Mesothelial cell of epicardium (in vitro differentiated cells): ENCODE measurements at regions not wholly inside any gene's neighbourhood (a gene's known extent, or its start where the extent isn't known, plus 50 kb on each side); places are given as distances from the start of the nearest gene placed in this dataset.

ENCODE experiments used
- DNase-seq, 2 experiments: peaks; one replicate each; pipeline ENCODE4 v3.0.0; 2021; ENCODE audit warnings: low spot score in 2 of 2; ENCODE audit not compliant: unreplicated experiment in 2 of 2
- H3K27ac Mint-ChIP-seq: 2 replicates; pipeline ENCODE4 v1.8.0; 2021; ENCODE audit warnings: mixed read lengths
- H3K27me3 Mint-ChIP-seq: 2 replicates; pipeline ENCODE4 v1.8.0; 2021; ENCODE audit warnings: low read depth, mixed read lengths
- H3K36me3 Mint-ChIP-seq: 2 replicates; pipeline ENCODE4 v1.8.0; 2021; ENCODE audit warnings: mixed read lengths
- H3K4me1 Mint-ChIP-seq: 2 replicates; pipeline ENCODE4 v1.8.0; 2021; ENCODE audit warnings: mixed read lengths
- H3K4me3 Mint-ChIP-seq: 2 replicates; pipeline ENCODE4 v1.8.0; 2021; ENCODE audit warnings: mild to moderate bottlenecking, moderate library complexity, mixed read lengths
- H3K9me3 Mint-ChIP-seq: 2 replicates; pipeline ENCODE4 v1.8.0; 2021; ENCODE audit warnings: mixed read lengths
- TF ChIP-seq, protein P1 (sequence below): fragments of 200-600 bp; sonication (generic); IDR thresholded peaks from one replicate; pipeline ENCODE4 v1.5.0; 2021; ENCODE audit warnings: antibody characterized with exemption; ENCODE audit not compliant: unreplicated experiment

DNA sequence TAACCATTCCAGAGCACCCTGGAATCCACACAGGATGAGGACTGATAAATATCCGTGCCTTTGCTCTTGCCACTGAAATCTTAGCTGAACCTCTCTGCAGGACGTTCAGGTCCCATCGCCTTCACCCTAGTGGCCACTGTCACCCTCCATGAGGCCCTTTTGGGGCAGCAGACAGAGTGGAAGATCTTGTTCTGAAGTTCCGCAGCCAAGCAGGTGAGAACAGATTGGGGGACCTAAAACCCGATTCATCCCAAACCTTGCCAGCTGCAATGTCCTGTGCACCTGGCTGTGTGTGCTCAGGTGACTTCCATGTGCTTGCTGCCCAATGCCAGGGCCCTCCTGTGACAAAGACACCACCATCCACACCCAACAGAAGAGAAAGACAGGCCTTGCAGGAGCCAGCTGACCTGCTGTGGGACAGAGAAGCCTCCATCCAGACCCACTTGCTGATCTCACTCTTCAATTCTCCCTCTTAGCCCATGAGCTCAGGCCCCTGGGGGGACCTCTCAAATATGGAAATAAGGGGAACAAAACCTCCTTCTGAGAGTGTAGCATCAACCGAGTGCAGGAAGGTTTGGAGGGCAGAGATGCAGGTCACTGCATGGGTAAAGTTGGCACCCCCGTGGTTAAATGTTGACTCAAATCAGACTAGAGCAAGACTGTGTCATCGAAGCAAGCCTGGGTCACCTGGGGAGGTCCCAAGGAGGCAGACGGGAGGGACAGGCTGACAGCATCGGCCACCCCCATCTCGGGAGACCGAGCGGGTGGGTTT is 308.7 kb upstream of the DIO3 start:
- DNase-seq, result no peak
- TF ChIP-seq, protein P1, sequence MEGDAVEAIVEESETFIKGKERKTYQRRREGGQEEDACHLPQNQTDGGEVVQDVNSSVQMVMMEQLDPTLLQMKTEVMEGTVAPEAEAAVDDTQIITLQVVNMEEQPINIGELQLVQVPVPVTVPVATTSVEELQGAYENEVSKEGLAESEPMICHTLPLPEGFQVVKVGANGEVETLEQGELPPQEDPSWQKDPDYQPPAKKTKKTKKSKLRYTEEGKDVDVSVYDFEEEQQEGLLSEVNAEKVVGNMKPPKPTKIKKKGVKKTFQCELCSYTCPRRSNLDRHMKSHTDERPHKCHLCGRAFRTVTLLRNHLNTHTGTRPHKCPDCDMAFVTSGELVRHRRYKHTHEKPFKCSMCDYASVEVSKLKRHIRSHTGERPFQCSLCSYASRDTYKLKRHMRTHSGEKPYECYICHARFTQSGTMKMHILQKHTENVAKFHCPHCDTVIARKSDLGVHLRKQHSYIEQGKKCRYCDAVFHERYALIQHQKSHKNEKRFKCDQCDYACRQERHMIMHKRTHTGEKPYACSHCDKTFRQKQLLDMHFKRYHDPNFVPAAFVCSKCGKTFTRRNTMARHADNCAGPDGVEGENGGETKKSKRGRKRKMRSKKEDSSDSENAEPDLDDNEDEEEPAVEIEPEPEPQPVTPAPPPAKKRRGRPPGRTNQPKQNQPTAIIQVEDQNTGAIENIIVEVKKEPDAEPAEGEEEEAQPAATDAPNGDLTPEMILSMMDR, result no peak
- Mint-ChIP-seq H3K4me1 (peaks cover 10% of the 10 kb centered on the region), H3K4me3 (no peak overlapping the region), H3K9me3 (no peaks in the 10 kb centered on the region), H3K27ac (no peak overlapping the region), H3K27me3 (peaks cover 21% of the 10 kb centered on the region), H3K36me3 (no peaks in the 10 kb centered on the region)

DNA sequence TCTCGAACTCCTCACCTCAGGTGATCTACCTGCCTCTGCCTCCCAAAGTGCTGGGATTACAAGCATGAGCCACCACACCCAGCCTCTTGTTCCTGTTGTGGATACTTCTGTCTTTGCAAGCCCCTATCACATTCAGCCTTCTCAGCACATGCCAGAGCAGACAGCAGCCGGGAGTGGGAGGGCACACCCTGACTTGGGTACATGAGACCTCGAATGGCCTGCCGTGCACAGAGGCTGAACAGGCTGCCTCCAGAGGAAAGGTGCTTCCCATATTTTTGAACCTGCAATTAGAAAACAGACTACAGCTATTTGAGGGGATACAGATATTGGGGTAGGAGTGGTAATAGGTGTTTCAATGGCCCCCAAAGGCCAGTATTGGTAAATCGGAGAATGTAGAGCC is 307.3 kb upstream of the DIO3 start:
- Mint-ChIP-seq H3K27ac (no peak overlapping the region), H3K4me3 (no peak overlapping the region), H3K4me1 (peaks cover 10% of the 10 kb centered on the region), H3K36me3 (no peaks in the 10 kb centered on the region), H3K9me3 (no peaks in the 10 kb centered on the region), H3K27me3 (peaks cover 21% of the 10 kb centered on the region)
- TF ChIP-seq, protein P1, result no peak
- no peak for DNase-seq

DNA sequence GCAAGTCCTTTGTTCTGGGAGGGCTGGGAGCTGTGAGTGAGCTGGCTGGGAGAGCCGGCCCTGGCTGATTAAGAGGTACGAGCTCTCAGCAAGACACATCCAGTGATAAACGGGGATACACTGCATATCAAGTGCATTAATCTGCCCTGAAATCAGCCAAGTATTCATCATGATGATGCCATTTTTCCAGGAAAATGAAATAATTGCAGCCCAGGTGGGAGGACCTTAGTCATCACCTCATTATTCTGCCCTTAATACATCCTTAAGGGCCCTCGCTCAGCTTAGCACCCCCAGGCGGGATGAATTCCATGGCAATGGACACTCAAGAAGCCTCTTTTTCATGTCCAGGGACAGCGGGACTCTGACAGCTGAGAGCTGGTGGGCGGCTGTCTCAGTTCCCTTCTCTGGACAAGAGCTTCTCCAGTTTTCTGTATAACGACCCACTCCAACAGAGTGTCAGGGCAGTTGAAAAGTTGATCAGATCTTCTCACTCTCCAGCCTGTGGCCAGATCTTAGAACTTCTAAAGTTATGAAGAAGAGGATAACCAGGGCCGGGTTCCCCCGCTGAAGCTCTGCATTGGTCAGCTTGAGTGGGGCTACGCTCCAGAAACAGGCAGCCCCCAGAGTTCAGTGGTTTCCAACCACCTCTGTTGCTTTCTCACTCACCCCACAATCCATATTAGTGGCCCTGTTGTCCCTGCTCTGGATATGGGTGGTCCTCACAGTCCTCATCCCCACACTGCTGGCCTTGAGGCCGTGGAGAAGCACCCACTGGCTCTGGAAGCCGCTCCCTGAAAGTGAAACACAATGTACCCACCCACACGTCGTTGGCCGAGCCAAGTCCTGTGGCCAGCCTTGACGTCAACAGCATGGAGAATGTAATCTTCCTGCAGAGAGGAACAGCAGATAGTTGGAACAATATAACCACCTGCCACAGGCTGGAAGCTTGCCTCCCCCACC is 306.2 kb upstream of the DIO3 start:
- Mint-ChIP-seq H3K27ac (no peak overlapping the region), H3K36me3 (no peaks in the 10 kb centered on the region), H3K4me3 (no peak overlapping the region), H3K4me1 (peaks cover 10% of the 10 kb centered on the region), H3K27me3 (peaks cover 21% of the 10 kb centered on the region), H3K9me3 (no peaks in the 10 kb centered on the region)
- no peak for DNase-seq
- TF ChIP-seq, protein P1, result no peak

DNA sequence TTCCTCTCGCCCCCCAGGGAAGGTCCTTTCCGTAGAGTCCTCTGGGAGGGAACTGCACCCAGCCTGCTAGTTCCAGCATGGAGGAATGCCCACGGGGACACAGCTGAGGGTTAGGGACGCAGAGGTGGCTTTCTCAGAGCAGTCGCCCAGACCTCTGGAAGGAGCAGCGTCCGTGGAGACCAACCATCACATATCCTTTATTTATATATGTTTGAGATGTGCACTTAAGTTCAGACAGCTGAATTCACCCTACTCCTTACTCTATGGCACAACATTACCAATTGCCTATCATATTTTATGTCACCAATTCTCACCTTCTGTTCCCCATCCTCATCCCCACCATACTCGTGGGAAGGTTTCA is 305.6 kb upstream of the DIO3 start:
- DNase-seq, result no peak
- H3K27ac Mint-ChIP-seq, result no peak overlapping the region
- H3K4me1 Mint-ChIP-seq, result peaks cover 10% of the 10 kb centered on the region
- no peak overlapping the region for H3K4me3 Mint-ChIP-seq
- peaks cover 21% of the 10 kb centered on the region for H3K27me3 Mint-ChIP-seq
- peaks cover 6% of the 10 kb centered on the region for H3K9me3 Mint-ChIP-seq
- no peaks in the 10 kb centered on the region for H3K36me3 Mint-ChIP-seq
- TF ChIP-seq, protein P1, result no peak

DNA sequence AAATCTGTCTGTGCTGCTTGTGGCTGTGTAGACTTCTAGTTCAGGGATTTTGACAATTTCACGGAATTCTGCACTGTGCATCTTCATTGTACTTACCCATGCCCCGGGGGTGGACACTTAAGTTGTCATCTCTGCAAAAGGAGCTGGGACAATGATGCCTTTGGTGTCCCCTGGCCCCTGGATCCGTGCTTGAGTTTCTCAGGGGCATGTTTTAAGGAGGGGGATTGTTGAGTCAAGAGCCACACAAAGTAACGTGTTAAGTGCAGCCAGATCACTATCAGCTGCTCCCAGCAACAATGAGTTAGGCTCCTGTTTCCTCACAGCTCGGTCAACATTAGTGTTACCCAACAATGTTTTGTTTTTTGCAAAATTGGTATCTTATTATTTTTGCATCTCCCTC is 305.0 kb upstream of the DIO3 start:
- Mint-ChIP-seq H3K27me3 (peaks cover 21% of the 10 kb centered on the region), H3K27ac (no peak overlapping the region), H3K4me3 (no peak overlapping the region), H3K4me1 (peaks cover 10% of the 10 kb centered on the region), H3K9me3 (peaks cover 6% of the 10 kb centered on the region), H3K36me3 (no peaks in the 10 kb centered on the region)
- DNase-seq, result no peak
- TF ChIP-seq, protein P1, result no peak
